ENCODE measurements at regions not wholly inside any gene's neighbourhood (a gene's known extent, or its start where the extent isn't known, plus 50 kb on each side); places are given as distances from the start of the nearest gene placed in this dataset.

GRCh38 chr21:32119389-32119788, 159.5 kb downstream of the MIS18A start:
- no peak for TF ChIP-seq CTCF (IDR thresholded peaks at IDR 0.05)
- no peak for TF ChIP-seq POLR2A (IDR thresholded peaks at IDR 0.05; ENCODE audit: low read depth)
- no peak for TF ChIP-seq POLR2AphosphoS5 (IDR thresholded peaks at IDR 0.05)
- no peak for TF ChIP-seq EP300 (IDR thresholded peaks at IDR 0.05)
